ENCODE measurements at regions not wholly inside any gene's neighbourhood (a gene's known extent, or its start where the extent isn't known, plus 50 kb on each side); places are given as distances from the start of the nearest gene placed in this dataset.
"Not testable (repeated sequence)": the region's sequence is repeated elsewhere in the genome, so short reads cannot be mapped to it uniquely, and the experiment has no call there.

DNA sequence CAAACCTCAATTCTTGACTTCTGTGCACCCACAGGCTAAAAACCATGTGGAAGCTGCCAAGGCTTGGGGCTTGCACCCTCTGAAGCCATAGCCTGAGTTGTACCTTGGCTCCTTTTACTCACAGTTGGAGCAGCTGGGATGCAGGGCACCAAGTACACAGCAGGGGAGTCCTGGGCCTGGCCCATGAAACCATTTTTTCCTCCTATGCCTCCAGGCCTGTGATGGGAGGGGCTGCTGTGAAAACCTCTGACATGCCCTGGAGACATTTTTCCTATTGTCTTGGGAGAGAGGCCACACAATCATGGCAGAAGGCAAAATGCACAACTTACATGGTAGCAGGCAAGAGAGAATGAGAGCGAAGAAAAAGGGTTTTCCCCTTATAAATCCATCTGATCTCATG, 568.6 kb downstream of the SMARCA1 start:
- not testable (repeated sequence) for DNase-seq

DNA sequence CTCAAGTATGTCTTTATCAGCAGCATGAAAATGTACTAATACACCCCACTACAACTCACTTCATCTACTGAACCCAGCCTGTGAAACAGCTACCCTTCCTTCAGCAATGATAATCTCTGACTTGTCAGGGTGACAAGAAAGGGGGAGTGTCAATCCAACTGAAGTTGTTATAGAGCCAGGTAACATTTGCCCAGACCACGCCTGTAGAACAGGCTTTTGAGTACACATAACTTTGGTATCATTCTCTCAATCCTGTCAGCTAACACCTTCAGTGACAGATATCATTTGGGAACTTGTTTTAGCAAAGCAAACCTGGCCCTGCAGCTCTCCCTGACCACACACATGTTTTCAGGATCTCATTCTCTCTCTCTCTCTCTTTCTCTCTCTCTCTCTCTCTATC, 592.2 kb downstream of the SMARCA1 start:
- no peak for DNase-seq

DNA sequence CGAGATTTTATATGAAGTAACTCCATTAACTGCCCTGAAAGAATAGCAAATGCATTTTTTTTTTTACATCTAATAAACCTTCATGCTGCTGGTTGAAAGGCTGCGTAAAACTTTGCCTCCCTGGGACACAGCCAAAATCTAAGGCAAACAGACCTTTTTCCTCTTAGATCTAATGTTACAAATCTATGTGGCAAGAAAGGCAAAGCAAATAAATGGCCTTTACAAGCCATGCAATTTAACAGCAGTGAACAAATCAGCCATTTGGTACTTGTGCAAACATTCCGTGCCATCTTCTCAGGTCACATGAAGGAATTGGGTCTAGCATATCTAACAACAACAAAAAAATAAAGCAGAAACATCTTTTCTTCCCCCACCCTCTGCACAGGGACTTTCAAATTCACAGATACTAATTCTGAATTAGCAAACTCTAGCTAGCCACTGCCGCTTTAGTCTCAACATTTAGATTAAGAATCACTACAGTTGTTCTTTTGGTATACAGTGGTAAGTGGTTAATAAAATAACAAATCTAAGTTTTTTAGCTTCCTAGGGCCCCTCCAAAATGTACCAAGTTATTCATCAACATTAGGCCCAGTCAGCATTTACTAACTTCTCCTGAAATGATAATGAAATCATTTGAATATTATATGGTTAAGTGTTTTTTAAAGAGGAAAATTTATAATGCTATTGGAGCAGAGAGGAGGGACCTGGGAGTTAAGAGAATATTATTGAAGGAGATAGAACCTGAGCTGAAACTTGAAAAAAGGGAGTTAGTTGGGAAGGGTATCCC, 593.8 kb downstream of the SMARCA1 start:
- DNase-seq, result peak; percentile 10

- no peak for DNase-seq
Measured at GRCh38 chrX:128928636-128929035, 594.7 kb downstream of the SMARCA1 start.

- no peak for DNase-seq
Measured at GRCh38 chrX:128927363-128927762, 595.9 kb downstream of the SMARCA1 start.

GRCh38 chrX:128906753-128907152, 616.5 kb downstream of the SMARCA1 start:
- no peak for DNase-seq

DNA sequence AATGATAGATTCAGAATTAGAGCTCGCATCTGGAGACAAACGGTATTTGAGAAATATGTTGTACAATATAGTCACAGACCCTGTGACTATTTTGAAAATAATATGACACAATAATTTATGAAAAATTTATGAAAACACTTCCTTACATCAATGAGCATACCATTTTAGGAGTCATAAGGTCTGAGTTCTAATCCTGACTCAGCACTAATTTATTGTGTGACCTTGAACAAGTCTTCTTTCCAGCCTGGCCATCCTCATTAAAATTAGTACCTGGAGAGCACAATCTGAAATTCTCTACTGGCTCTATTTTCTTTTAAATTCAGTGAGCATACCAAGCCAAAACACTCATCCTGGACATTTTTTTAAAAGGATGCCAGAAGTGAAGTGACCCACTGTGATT, 622.3 kb downstream of the SMARCA1 start:
- no peak for DNase-seq

GRCh38 chrX:128897621-128898020, 625.7 kb downstream of the SMARCA1 start:
- DNase-seq, result no peak

GRCh38 chrX:128891554-128891953, 631.7 kb downstream of the SMARCA1 start:
- DNase-seq, result no peak

- no peak for DNase-seq
Measured at GRCh38 chrX:128884430-128884829, 638.9 kb downstream of the SMARCA1 start.

- DNase-seq, result no peak
Measured at GRCh38 chrX:128883650-128884049, 639.6 kb downstream of the SMARCA1 start.

GRCh38 chrX:128870361-128870760, 652.9 kb downstream of the SMARCA1 start:
- no peak for DNase-seq

- DNase-seq, result no peak
Measured at GRCh38 chrX:128862557-128862956, 660.7 kb downstream of the SMARCA1 start.

GRCh38 chrX:128848374-128848773, 674.9 kb downstream of the SMARCA1 start:
- DNase-seq, result no peak

- DNase-seq, result no peak
Measured at GRCh38 chrX:128846385-128846784, 676.9 kb downstream of the SMARCA1 start.

DNA sequence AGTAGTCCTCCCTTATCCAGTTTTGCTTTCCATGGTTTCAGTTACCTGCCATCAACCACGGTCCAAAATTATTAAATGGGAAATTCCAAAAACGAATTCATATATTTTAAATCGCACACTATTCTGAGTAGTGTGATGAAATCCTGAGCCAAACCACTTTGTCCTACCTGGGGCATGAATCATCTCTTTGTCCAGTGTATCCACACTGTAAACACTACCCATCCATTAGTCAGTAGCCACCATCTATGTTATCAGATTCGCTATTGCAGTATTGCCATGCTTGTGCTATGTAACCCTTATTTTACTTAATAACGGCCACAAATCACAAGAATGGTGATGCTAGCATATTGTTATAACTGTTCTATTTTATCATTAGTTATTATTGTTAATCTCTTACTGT, 704.6 kb downstream of the SMARCA1 start:
- DNase-seq, result no peak

DNA sequence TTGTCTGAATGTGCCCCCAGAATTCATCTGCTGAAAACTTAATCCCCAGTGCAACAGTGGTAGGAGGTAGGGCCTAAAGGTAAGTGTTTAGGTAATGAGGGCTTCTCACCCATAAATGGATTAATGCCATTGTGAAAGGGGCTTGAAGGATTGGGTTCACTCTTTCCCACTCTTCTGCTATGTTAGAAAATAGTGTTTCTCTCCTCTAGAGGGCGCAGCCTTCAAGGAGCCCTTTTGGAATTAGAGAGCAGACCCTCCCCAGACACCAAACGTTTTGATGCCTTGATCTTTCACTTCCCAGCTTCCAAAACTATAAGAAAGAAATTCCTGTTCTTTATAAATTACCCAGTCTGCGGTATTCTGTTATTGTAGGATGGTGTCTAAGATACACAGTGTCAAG, 706.4 kb downstream of the SMARCA1 start:
- peak; percentile 29 for DNase-seq

GRCh38 chrX:128807367-128807766, 715.9 kb downstream of the SMARCA1 start:
- DNase-seq, result no peak

DNA sequence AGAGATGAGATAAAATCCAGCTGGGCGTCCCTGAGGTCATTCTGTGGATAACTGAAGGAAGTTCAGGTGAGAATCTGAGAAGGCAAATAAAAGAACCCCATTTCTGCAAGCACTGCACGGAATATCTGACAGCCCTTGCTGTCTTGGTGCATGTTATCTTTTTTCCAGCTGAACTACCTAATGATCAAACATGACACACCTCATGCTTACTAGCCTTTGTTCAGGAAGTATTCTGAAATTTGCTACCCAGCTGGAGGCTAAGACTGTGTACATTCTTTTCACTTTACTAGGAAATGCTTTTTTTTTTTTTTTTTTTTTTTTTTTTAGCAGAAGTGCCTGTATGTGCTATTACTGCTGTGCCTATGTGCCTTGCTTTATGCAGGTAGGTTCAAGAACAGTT, 718.1 kb downstream of the SMARCA1 start:
- DNase-seq, result no peak

- DNase-seq, result no peak
Measured at GRCh38 chrX:128804828-128805227, 718.5 kb downstream of the SMARCA1 start.

DNA sequence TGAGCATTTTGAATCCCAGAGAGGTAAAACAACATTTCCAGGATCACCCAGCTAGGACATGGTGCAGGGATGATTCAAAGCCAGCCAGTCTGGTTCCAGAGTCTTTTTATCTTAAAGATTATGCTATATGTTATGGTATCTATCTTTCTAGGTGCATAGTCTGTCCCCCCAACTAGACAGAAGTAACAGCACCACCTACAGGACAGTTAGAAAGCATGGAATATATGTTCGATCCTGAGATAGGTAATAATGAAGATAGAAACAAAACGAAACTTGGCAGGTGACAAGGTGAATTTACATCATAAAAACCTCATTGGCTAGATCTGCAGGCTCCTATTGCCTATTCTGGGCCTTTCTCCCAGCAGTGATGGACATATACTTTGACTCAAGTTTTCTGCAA, 723.2 kb downstream of the SMARCA1 start:
- no peak for DNase-seq

GRCh38 chrX:128783139-128783538, 730.9 kb upstream of the ACTRT1 start:
- not testable (repeated sequence) for DNase-seq

GRCh38 chrX:128781506-128781905, 729.3 kb upstream of the ACTRT1 start:
- peak; percentile 63 for DNase-seq

GRCh38 chrX:128780934-128781333, 728.7 kb upstream of the ACTRT1 start:
- no peak for DNase-seq

DNA sequence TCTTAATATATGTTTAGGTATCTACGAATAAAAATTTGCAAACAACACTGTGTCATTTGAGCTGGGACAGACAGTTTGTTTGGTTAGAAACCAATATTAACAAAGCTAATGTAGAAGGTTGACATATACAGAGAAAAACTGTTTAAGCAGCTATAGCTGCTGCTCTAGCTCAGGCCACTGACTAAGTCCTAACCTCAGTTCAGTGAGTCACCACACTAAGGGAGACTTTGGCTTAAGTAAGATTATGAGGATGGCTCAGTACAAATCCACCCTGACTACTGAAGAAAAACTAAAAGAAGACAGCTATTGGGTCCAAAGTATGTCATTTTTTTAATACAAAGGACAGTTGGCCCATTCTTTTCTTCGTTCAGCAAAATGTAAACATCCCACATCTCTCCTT, 717.3 kb upstream of the ACTRT1 start:
- no peak for DNase-seq
